C4-2B (cell line): ENCODE measurements at regions not wholly inside any gene's neighbourhood (a gene's known extent, or its start where the extent isn't known, plus 50 kb on each side); places are given as distances from the start of the nearest gene placed in this dataset.

Source experiments
- CTCF ChIP-seq: fragments of 450-650 bp; conservative IDR thresholded peaks from 2 replicates; pipeline ENCODE4 v1.5.1; 2017; ENCODE audit warnings: mild to moderate bottlenecking
- ZFX ChIP-seq: fragments of 450-650 bp; IDR thresholded peaks from 2 replicates; pipeline ENCODE4 v1.6.1; 2017

- TF ChIP-seq CTCF, result no peak
- TF ChIP-seq ZFX, result no peak
Measured at GRCh38 chr1:95339377-95339776, 105.4 kb downstream of the RWDD3 start.
